ENCODE measurements at regions not wholly inside any gene's neighbourhood (a gene's known extent, or its start where the extent isn't known, plus 50 kb on each side); places are given as distances from the start of the nearest gene placed in this dataset.

DNA sequence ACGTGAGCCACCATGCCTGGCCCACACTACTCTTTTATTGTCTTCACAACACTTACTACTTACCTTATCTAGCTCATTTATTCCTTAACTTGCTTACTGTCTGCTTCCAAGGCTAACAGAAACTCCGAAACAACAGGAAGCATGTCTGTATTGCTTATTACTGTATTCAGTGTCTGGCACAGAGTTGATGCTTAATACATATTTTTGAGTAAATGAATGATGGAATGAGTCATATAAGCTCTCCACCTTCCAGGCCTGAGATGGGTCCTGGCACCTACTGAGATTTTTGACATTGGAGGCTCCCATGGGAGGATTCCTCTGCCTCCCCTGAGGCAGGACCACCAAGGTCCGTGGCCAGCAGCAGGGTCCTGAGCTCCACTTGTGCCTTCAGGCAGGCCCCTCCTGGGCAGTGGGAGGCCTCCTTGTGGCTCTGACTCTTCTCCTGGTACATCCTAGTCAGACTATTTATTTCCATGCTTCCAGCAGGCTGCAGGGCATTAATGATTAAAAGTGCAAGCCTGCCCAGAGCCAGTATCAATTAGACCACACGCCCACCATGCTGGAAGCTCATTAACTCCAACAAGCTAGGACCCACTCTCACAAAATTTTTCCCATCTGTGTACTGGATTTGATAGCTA lies 76.5 kb upstream of the CTNNA1 start:
- no peak for ATAC-seq
- no peak for DNase-seq (ENCODE audit: low spot score)
- H3K9me3 Mint-ChIP-seq = peaks cover 9% of the 10 kb centered on the region
- ChIA-PET CTCF (interaction anchor here (1.3 kb wide), 1 partner anchor 113 kb away, joined by 3 read pairs; no protein-coding TSS in a partner anchor), POLR2A (no interaction called here)
- H3K4me1 Mint-ChIP-seq = no peaks in the 10 kb centered on the region
- no peak overlapping the region for H3K27ac Mint-ChIP-seq
- H3K36me3 Mint-ChIP-seq = no peaks in the 10 kb centered on the region
- TF ChIP-seq, protein P1, sequence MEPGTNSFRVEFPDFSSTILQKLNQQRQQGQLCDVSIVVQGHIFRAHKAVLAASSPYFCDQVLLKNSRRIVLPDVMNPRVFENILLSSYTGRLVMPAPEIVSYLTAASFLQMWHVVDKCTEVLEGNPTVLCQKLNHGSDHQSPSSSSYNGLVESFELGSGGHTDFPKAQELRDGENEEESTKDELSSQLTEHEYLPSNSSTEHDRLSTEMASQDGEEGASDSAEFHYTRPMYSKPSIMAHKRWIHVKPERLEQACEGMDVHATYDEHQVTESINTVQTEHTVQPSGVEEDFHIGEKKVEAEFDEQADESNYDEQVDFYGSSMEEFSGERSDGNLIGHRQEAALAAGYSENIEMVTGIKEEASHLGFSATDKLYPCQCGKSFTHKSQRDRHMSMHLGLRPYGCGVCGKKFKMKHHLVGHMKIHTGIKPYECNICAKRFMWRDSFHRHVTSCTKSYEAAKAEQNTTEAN (CRISPR knock-in tag; IDR thresholded peaks at IDR 0.05) = no peak
- TF ChIP-seq CREM (CRISPR knock-in tag; IDR thresholded peaks at IDR 0.05) (no peak), RELA (CRISPR knock-in tag; IDR thresholded peaks at IDR 0.05; ENCODE audit: borderline replicate concordance) (no peak), MYBL2 (CRISPR knock-in tag; IDR thresholded peaks at IDR 0.05) (no peak), ZNF121 (CRISPR knock-in tag; IDR thresholded peaks at IDR 0.05) (no peak), NFE2L1 (CRISPR knock-in tag; IDR thresholded peaks at IDR 0.05) (no peak), ESRRA (CRISPR knock-in tag; IDR thresholded peaks at IDR 0.05; ENCODE audit: borderline replicate concordance) (no peak), NR2C2 (CRISPR knock-in tag; IDR thresholded peaks at IDR 0.05) (no peak), ZNF671 (CRISPR knock-in tag; IDR thresholded peaks at IDR 0.05) (no peak), AFF4 (CRISPR knock-in tag; IDR thresholded peaks at IDR 0.05; ENCODE audit: borderline replicate concordance) (no peak), EMX1 (CRISPR knock-in tag; IDR thresholded peaks at IDR 0.05) (no peak), ZNF138 (CRISPR knock-in tag; conservative IDR thresholded peaks at IDR 0.05) (no peak), NFYB (CRISPR knock-in tag; conservative IDR thresholded peaks at IDR 0.05; ENCODE audit: low read depth) (no peak), IRF2 (CRISPR knock-in tag; IDR thresholded peaks at IDR 0.05; ENCODE audit: borderline replicate concordance, low read depth) (no peak), USF2 (CRISPR knock-in tag; IDR thresholded peaks at IDR 0.05) (no peak)
- TF ChIP-seq, protein P2, sequence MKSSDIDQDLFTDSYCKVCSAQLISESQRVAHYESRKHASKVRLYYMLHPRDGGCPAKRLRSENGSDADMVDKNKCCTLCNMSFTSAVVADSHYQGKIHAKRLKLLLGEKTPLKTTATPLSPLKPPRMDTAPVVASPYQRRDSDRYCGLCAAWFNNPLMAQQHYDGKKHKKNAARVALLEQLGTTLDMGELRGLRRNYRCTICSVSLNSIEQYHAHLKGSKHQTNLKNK (CRISPR knock-in tag; IDR thresholded peaks at IDR 0.05) = no peak
- H3K27me3 Mint-ChIP-seq (ENCODE audit: low read depth) = no peaks in the 10 kb centered on the region; the same call in 1 of the 2 replicates
- H3K4me3 Mint-ChIP-seq = no peak overlapping the region

GRCh38 chr5:138676002-138676401 lies 77.2 kb upstream of the CTNNA1 start:
- no peak for DNase-seq (ENCODE audit: low spot score)
- Mint-ChIP-seq H3K27ac (no peak overlapping the region), H3K4me1 (no peaks in the 10 kb centered on the region), H3K4me3 (no peak overlapping the region), H3K27me3 (ENCODE audit: low read depth) (no peaks in the 10 kb centered on the region; the same call in 1 of the 2 replicates), H3K36me3 (no peaks in the 10 kb centered on the region), H3K9me3 (peaks cover 9% of the 10 kb centered on the region)
- ChIA-PET POLR2A (no interaction called here), CTCF (interaction anchor here (1.3 kb wide), 1 partner anchor 114 kb away, joined by 3 read pairs; no protein-coding TSS in a partner anchor)
- no peak for ATAC-seq
- TF ChIP-seq CDX4 (CRISPR knock-in tag; IDR thresholded peaks at IDR 0.05; ENCODE audit: borderline replicate concordance) (no peak), JAZF1 (CRISPR knock-in tag; IDR thresholded peaks at IDR 0.05) (no peak), NFYB (CRISPR knock-in tag; conservative IDR thresholded peaks at IDR 0.05; ENCODE audit: low read depth) (no peak), MYBL2 (CRISPR knock-in tag; IDR thresholded peaks at IDR 0.05) (no peak), ESRRA (CRISPR knock-in tag; IDR thresholded peaks at IDR 0.05; ENCODE audit: borderline replicate concordance) (no peak)
